NCI-H1694 treated with DMSO at 0.1 percent for 48 hours (cell line): ENCODE measurements at regions not wholly inside any gene's neighbourhood (a gene's known extent, or its start where the extent isn't known, plus 50 kb on each side); places are given as distances from the start of the nearest gene placed in this dataset.
"Not testable (repeated sequence)": the region's sequence is repeated elsewhere in the genome, so short reads cannot be mapped to it uniquely, and the experiment has no call there.

ENCODE experiments used
- DNase-seq: peaks from one replicate; lab custom pipeline; 2025; lab: John Stamatoyannopoulos, UW

GRCh38 chr7:25596443-25596842, 368.2 kb upstream of the NPVF start:
- no peak for DNase-seq

- DNase-seq: no peak
Measured at GRCh38 chr7:25597946-25598345, 369.7 kb upstream of the NPVF start.

- DNase-seq: no peak
Measured at GRCh38 chr7:25598765-25599164, 370.5 kb upstream of the NPVF start.

DNA sequence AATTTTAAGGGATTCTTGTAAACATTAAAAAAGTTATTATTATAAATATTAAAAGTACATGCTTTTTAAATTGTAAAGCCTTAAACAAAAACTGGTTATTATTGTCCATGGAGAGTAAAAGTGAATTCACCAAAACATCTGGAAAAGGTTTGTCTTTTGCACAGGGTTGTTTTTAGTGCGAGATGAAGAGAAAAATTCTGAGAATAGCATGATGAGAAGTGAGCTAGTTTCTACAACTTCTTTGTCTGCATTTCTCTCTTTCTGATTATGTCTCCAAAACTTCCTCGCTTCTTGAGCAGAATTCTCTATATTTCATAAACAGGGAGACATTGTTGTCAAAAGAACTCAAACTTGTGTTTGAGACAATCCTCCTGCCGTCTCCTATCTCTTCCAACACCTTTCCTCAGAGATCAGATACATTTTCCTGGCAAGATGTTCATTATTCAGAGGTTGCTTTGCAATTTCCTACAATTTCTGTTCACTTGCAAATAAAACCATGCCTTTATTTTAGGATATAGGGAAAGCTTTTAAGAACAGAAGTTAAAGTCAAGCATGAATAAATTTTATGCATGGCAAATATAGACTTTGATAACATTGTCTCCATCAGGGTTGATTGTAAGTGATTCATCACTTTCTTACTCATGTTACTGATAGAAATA, 372.1 kb upstream of the NPVF start:
- DNase-seq: no peak

DNA sequence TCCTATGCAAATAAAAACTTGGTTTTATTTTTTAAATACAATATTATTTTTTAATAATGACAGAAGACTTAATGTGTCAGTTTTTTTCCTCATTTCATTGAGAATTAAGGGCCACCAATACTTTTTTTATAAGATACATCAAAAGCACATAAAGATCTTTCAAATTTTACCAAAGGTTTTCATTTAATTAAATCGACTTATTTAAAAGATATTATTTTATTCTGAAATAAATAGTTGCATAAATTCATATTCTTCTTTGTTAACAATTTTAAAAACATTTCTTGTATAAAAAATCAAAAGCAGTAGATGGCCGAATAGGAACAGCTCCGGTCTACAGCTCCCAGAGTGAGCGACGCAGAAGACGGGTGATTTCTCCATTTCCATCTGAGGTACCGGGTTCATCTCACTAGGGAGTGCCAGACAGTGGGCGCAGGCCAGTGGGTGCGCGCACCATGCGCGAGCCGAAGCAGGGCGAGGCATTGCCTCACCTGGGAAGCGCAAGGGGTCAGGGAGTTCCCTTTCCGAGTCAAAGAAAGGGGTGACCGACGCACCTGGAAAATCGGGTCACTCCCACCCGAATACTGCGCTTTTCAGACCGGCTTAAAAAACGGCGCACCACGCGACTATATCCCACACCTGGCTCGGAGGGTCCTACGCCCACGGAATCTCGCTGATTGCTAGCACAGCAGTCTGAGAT, 374.6 kb upstream of the NPVF start:
- DNase-seq: not testable (repeated sequence)

DNA sequence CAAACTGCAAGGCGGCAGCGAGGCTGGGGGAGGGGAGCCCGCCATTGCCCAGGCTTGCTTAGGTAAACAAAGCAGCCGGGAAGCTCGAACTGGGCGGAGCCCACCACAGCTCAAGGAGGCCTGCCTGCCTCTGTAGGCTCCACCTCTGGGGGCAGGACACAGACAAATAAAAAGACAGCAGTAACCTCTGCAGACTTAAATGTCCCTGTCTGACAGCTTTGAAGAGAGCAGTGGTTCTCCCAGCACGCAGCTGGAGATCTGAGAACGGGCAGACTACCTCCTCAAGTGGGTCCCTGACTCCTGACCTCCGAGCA, 375.1 kb upstream of the NPVF start:
- DNase-seq: not testable (repeated sequence)

GRCh38 chr7:25611196-25611595, 382.9 kb upstream of the NPVF start:
- no peak for DNase-seq

GRCh38 chr7:25613912-25614311, 385.6 kb upstream of the NPVF start:
- no peak for DNase-seq

DNA sequence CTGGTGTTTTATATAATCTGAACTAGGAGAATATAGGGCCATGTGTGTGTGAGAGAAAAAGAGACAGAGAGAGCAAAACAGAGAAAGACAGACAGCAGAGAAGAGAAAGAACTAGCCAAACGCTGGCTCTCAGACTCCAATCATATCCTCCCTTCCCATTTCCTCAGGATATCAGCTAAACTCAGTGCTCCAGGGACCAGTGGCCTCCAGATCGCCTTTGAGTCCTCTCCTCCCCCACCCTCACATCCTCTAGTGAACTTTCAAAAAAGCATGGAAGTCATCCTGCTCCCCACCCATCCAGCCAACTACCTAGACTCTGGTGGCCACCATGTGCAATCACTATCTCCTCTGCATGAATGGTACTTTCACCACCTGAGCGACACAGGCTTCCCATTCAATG, 386.1 kb upstream of the NPVF start:
- no peak for DNase-seq

GRCh38 chr7:25615003-25615402, 386.7 kb upstream of the NPVF start:
- no peak for DNase-seq

DNA sequence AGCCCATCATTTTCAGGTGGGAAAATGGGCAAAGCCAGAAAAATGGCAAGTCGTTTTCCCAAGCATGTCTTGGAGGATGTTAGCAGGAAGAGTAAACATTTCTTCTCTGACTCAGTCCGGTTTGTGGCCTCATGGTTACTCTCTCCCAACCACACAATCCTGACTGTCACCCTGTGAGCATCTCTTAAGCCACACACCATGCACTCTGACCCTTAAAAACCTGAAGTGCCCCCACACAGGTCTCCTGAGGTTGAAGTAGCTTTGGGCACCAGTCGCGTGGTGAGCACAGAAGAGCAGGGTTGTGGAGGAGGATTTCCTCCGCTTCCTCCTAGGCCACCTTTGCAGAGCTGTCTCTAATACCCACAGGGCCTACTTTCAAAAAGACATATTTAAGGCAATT, 387.3 kb upstream of the NPVF start:
- no peak for DNase-seq

- no peak for DNase-seq
Measured at GRCh38 chr7:25617214-25617613, 388.9 kb upstream of the NPVF start.

DNA sequence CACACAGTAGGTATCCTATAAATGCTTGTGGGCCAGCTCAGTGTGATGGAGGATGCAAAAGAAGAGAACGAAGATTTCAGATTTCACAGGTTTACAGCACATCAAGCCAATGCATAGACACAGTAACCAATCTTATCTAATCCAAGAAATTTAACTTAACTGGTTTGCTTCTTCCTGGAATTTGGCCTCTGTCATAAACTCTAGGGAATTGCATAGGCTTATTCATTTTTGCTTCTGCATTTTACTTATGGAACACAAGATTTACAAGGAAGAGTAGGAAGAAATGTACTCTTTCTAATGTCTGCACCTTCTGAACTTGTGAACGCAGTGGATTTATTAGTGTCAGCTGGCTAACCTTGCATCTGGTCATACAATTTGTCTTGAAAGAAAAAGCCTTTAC, 389.4 kb upstream of the NPVF start:
- DNase-seq: no peak

DNA sequence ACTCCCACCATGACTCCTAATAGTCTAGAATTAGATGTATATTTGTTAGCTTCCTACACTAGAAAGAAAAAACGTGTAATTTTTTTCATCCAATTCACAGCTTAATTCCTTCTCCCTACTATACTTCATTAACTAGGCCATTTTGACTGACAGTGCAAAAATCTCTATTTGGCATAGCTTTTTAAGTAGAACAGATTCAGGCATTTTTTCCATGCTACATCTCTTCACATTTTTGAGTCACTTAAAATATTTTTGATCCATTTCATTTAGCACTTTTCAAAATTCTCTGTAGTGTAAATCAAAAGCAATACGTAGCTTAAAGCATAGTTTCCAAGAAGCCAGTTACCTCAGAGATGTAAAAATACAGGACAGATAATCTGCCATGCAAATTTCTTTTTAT, 391.1 kb upstream of the NPVF start:
- peak; percentile 53 for DNase-seq

DNA sequence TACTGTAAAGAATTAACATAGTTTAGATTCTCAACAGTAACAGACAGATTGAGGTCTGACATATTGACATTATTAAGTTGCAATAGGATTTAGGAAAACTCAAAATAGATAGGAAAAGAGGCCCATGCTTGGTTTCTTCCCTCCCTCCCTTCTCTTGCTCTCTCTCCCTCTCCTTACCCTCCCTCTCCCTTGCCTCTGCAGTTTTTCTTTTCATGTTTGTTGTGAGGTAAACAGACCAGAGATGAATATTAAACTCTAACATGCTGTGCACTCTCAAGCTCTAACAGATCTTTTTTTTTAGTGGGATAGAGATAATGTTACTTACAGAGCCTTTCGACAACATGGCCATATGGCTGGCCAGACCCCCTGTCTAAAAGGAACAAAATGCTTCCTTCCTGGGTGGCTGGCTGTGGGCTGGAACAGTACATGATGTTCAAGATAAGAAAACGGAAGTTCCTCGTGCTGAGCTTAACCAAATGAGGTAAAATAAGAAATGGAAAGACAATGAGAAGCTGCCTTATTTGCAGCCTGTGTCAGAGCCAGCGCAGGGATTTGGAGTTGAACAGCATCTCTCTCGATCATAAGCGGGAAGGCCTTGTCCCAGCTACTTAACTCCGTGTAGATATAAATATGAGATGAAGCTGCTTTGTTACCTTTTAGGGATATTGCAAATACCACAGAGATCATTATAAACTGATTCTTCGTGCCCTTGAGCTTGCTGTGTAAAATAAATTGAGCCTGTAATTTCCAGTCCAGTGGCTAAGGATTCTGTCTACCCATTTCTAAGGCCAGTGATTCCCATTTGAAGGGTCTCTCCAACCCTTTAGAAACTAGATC, 391.9 kb upstream of the NPVF start:
- peak; percentile 67 for DNase-seq

DNA sequence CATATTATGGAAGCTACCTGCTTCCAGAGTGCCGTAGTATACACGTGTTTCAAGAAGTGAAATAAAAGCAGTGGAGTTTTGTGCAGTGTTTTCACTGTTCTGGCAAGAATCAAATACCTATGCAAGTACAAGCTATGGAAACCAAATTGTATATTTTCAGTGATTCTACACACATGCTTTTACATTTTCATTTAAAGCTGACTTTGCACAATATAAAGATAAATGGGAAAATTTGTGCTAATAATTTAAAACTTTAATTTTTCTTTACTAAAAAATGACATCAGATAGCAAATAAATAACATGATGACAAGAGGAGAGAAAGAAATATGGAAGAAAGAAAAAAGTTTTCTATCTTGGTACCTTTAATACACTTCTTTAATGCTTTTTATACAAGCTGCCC, 393.7 kb upstream of the NPVF start:
- no peak for DNase-seq

DNA sequence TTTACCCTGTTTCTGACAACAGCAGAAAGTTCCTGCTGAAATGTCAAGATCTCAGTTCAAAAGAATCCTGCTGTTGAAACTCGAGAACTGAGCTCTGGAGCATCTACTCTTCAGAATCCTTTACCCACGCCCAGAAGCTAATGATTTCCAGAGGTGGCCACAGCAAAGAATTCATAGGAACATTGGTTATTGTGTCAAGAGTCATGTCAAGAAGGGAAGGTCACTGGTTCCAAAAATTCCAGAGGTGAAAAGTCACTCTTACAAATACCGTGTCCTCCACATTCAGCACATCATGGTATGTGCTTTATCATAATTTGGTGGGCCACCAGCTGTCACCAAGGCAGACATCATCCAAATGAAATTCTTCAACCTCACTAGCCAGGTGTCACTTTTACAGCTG, 394.4 kb upstream of the NPVF start:
- DNase-seq: no peak

DNA sequence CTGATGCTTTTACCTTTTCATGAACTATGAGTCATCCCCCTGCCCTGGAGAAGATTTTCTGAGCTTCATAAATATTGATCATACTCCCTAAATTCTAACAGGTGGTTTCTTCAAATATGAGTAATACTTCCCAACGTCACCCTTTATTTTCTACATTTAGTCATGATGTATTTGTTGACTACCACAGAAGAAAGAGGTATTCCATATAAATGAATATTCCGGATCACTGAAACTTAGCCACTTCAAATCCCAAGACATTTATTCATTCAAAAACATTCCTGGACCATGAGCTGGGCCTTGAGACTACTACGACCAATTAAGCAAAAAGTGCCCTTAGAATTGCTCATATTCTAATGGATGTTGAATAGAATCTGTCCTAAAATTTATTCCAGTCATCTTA, 395.8 kb upstream of the NPVF start:
- no peak for DNase-seq

- no peak for DNase-seq
Measured at GRCh38 chr7:25624833-25625232, 396.5 kb upstream of the NPVF start.

DNA sequence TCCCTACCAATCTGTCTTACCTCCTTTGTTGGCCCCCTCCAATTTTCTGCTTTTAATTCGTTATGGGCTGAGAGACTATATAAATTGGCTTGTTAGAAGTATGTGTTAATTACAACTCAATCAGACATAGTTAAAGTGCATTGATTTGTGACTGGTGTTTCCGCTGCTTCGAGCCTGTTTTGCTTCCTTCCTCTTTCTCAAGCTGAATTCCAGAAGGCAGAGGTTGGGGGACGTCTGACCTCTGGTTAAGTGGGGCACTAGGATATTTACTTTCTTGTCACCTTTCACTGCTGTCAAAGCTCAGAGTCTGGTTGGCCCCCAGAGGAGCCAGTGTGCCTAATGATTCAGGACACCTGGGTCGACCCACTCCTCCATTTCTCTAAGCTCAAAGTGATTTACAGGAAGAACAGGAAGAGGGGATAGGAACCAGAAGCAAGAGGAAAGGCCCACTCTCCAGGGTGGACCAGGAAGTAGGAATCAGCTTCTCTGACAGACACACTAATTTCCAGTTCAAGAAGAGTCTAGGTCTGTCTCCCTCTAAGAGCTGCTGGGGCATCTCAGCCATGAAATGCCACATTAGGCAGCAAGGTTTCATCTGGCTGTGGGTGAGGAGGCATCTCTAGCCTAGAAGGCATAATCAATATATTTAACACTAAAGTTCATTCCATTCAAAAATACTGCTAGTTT, 397.2 kb upstream of the NPVF start:
- no peak for DNase-seq

GRCh38 chr7:25626451-25627131, 398.3 kb upstream of the NPVF start:
- DNase-seq: no peak

- no peak for DNase-seq
Measured at GRCh38 chr7:25628446-25628845, 400.2 kb upstream of the NPVF start.
